NCI-H1930 (cell line): ENCODE measurements at regions not wholly inside any gene's neighbourhood (a gene's known extent, or its start where the extent isn't known, plus 50 kb on each side); places are given as distances from the start of the nearest gene placed in this dataset.

Experiments
- DNase-seq, 2 experiments: peaks; one replicate each; lab custom pipeline; 2025; lab: John Stamatoyannopoulos, UW

DNA sequence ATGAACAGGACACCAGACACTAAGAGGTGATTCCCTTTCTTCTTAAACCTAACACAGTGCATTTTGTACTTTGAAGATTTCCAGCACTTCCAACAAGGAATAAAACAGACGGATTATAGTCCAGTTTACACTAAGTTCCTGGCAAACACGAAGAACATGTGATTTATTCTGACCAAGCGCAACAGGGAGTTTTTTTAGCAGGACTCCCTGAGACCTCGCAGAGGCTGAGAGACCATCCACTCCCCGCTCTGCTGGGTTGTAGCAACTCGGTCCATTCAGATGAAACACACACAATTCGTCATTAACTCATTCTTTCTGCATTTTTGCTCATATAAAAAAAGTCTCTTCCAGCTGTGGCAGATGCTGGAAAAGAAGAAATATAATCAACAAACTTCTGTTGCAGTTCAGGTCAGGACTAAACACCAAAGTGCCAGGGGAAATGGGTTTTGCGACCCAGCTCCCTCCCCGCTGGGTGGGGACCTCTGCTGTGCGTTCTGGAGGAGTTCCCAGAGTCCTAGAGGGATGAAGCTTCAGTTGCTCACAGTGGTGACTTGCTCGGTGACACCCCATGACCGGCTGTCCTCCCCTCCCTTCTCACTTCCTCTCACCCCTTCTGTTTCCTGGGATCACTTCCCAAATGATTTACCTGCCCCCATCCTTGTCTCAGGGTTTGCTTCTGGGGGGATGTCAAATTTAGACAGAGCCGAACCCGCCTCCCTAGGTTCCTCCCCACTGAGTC is 52.5 kb downstream of the KCNF1 start:
- no peak for DNase-seq

DNA sequence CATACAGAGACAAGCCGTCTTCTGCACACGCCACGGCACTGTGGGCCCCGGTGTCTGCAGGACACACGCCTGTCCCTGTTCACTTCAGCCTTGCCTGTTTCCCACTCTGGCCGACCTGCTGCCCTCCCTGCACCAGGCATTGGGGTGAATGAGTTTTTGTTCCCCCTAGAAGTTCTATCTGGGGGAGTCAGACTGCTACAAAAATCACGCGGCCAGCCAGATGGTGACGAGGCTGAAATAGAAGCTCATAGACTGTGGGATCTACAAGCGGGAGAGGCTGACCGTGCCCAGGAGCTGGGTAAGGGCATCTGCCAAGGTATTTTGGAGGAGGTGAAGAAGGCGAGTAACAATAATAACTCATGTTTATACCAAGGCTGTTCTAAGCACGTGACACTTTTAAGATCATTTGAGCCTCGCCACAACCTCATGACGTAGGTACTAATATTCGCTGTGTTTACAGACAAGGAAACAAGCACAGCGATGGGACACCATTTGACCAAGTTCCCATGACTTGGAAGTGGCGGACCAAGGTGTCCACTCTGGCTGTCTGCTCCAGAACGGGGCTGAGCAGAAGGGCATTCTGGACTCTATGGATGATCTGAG is 53.6 kb downstream of the KCNF1 start:
- no peak for DNase-seq

DNA sequence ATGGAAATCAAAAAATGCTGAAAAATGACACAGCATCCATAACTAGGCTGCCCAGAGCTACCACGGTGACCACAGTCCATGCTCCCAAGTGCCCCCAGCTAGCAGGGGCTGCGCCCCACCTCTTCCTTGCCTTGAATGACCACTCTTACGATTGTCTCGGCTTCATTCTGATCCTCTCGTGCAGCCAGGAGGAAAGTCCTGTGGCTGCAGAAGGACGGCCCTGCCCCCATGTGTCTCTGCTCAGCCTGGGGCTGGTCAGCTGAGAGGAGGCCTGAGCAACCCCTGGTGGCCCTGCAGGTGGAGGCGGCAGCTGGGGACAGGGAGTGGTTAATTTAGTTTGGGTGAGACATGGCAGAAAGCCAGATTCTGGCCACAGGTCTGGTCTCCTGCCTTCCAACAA is 54.3 kb downstream of the KCNF1 start:
- DNase-seq = no peak

DNA sequence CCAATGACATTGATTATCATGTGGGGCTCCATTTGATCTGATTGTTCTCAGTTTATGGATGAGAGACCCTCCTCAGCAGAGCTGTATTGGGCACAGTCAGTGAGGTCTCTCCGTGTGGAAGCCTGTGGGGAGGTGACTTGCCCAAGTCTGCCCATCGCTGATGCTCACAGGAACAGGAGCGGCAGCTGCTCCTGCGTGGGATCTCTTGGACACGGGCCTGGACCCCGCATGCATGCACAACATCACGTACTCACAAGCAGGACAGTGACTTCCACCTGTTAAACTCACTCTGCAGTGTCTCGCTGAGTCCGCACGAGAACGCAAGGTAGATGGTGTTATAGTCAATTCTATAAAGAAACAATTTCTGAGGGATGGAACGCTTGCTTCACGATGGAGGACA is 55.0 kb downstream of the KCNF1 start:
- no peak for DNase-seq

DNA sequence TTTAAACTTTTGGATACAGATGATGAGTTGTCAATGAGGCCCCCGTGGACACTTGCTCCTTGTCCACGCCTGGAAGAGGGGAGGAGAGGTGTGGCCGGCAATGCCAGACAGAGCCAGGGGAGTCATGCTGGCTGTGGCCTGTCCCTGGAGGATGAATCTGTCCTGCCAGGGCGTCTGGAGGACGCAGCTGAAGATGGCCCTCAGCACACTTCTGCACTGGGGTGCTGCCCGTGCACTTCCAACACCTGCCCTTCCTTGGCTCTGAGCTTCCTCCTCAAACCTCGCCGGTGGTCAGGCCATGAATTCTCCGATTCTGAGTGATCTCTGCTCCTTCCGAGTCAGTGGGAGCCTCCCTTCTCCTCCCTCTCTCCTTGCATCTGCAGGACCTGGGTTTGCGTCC is 56.4 kb downstream of the KCNF1 start:
- DNase-seq = no peak

DNA sequence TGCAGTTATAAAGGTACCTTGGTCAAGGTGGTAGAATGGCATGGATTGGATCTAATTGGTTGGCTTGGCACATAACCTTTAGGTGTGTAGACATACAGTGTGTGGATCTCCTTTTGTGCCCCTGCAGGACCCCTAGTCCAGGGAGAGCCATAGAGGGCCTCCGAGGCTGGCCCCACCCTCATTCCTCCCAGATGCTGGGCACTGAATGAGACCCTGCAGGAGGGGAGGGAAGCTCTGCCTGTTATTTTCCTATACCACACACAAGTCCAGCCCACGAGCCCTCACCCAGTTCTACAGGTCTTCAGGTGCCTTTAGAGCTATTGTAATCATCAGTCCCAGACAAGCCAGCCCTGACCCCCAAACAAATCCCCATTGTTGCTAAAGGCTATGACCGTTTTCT is 58.9 kb downstream of the KCNF1 start:
- DNase-seq = no peak

DNA sequence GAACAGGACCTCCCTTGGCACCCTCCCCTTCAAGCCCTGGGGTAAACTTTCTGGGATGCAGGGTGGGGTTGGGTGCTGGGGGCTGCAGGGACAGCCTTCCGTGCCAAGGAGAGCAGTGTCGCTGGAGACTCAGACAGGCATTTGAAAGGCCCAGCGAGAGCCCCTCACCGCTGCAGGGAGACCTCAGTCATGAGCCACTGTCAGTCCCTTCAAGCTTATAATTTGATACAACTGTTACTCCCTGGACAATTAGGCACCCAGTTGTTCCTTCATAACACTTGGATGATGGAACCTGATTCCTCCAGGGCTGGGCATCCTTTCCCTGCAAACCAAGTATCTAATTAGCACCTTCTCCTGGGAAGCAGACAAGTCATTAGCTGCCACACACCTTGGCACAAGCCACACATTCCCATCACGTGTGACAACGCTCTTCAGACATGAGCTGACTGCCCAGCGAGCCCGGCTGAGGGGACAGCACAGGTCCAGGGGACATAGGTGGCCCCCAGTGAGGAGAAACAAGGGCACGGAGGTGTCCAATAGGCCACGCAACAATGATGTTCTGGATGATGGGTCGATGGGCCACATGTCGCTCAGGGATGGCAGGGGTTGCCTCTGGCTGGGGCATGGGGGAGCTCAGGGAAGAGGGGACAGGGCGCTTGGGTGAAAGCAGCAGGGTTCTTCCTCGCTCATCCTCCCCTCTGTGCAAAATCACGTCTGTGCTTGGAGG is 59.6 kb downstream of the KCNF1 start:
- no peak for DNase-seq

DNA sequence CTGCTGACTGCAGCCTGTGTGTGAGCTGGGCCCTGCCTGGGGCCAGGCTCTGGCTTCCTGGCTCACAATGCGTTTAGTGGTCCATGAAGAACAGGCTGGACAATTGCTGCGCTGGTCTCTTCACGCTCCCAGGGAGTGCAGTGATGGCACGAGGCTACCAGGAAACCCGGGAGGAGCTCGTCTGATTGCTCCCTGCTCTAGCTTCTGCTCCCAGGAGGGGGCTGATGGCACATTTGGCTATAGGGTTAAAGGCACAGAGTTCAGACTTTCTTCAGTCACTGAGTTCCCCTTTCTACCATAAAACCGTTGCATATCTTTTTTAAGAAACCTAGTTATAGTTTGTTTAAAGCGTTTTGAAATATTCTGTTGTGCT is 60.1 kb downstream of the KCNF1 start:
- DNase-seq = no peak

DNA sequence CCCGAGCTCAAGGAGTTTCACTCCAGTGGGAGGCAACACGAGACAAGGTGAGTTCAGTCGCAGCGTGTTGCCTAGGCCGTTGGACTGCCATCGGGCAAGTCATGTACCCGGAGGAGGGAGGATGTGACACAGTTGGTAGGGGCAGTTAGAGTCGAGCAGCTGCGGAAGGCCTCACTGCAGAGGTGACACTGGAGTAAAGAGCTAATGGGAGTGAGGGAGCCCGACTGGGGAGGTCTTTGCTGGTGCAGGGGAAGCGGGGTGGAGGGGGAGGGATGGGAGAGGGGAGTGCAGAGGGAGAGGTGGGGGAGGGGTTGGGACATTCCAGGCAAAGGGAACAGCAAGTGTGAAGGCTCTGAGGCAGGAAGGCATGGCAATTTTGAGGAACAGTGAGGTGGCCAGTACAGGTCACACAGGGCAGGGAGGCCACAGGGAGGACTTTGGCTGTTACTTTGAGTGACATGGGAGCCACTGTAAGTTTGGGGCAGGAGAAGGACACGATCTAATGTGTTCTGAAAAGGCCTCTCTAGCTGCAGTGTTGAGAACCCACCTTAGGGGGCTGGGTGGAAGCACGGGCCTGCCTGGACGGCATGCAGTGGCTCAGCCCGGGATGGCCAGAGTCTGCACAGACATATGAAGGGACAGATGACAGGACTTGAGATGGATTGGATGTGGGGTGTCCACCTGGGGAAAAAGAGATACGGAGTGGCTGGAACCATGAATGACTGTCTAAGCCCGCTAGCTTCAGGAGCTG is 61.1 kb downstream of the KCNF1 start:
- DNase-seq = no peak

DNA sequence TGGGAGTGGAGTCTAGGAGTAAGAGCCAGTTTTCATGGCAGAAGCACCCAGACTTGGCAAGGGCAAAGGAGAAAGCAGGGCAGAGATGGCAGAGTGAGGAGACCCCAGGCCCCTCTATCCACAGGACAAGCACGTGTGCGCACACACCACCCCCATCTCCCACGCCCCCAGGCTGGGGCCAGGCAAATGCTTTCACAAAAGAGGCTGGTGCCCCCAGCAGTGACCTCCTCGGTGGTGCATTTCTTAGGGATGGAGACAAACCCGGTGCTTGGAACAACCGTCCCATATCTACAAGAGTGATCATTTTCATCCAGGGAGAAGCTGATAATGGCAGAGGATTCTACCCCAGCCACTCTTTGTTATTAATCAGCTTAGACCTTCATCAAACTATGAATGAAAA is 62.0 kb downstream of the KCNF1 start:
- no peak for DNase-seq

DNA sequence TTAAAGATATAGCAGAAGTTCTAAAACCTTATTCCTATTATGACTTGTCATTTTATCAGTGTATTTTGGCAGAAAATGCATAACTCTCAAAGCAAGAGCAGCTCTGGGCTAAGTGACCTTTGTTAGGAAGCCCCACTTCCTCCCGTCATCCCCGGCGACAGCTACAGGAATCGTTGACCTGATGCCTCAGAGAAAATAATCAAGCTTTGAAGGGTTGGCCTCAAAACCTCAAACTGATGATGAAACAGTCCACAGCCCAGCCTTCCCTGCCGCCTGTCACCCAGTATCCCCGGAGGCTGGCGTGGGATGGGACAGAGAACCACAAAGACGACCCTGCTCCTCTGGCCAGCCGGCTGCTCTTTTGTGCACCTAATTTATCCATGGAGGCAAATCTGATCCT is 65.3 kb downstream of the KCNF1 start:
- no peak for DNase-seq

DNA sequence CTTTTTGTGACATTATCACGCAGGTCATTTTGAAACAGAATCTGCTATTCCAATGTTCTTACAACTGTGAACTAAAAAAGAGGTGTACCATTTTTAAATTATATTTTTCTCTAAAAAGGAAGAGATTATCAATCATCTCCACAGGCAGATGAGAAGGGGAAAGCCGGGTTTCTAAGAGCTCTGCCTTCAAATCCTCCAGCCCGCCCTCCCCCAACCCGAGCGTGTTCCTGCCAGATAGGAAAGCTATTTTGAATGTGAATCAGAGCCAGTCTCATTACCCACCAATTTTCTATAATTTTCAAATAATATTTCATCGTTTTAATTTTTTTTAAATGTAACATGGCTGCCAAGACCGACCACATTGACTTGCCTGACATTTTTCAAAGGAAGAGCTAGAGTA is 65.9 kb downstream of the KCNF1 start:
- no peak for DNase-seq

DNA sequence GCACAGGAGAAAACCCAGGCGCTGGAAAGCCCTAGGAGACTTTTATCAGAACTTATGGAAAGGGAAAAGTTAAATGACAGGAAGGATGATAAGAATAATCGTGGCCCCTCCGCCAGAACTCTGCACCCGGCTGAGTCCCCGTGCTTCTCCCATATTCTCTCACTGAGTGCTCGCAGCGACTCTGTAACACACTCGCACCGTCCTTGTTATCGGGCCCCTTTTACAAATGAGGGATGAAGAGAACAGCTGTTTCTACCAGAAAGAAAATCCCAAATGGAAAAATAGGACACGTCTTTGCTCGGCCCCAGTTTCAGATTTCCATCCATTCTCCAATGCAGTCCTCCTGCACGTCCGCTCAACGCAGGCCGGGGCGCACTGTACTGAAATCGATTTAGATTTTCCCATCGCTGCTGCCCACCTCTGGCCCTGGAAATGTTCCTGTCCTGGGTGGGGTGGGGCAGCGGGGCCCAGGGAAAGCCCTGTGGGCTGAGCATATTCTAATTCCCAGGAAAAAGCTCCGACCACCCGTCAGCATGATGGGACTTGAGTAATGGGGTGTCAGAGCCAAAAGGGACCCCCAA is 66.4 kb downstream of the KCNF1 start:
- no peak for DNase-seq

DNA sequence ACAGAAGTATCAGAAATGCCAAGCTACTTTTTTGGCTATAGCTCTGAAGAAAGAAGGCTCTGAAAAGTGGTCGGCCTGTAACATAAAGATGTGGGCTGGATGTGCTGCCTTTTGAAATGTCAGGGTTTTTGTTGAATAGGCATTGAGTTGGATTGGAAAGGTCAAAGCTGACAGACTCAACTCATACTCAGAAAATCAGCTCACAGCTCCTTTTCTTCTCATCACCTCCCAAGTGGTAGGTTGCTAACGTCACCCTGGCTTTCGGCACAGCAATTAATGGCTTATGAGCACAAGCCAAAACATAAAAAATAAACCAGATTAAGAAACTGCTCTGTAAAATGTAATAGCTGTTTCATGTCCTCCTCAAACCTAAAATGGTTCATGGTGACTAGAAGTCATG is 68.3 kb downstream of the KCNF1 start:
- DNase-seq = no peak

DNA sequence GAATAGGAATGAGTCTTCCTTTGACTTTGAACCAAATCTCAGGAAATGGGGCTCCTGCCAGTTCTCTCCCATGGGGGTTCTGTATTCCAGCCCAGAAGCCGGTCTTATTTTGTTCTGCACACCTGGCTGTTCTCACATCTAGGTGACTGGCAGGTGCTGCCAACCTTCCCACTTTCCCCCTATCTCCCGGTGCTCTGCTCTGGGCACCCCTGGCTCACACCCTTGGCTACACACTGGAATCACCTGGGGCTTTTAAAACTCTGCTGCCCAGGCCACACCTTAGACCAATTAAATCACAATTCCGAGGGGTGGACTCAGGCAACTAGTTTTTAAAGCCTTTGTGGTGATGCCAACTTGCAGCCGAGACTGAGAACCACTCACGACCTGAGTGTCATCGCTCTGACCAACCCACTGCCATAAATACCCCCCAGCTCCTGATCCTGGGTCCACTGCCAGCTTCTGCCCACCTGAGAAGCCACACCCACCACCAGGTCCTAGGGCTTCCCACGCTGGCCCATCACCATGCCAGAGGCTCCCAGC is 69.2 kb downstream of the KCNF1 start:
- no peak for DNase-seq

DNA sequence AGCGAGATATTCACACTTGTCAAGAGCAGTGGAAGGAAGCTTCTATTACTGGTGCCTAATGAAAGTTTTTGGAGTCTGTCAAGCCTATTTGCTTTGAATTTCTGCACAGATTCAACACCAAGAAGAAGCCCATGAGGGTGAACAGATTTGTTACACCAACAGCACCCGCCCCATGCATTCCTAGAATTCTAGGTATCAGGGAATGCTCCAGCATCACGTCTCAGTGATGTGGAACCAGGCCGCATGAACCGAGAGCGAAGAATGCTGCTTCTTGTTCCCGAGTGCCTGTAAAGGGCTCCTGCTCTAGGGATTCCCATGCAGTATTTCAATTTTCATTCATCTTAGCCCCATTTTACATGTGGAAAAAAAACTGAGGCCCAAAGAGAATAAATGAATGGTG is 69.7 kb downstream of the KCNF1 start:
- DNase-seq = no peak

DNA sequence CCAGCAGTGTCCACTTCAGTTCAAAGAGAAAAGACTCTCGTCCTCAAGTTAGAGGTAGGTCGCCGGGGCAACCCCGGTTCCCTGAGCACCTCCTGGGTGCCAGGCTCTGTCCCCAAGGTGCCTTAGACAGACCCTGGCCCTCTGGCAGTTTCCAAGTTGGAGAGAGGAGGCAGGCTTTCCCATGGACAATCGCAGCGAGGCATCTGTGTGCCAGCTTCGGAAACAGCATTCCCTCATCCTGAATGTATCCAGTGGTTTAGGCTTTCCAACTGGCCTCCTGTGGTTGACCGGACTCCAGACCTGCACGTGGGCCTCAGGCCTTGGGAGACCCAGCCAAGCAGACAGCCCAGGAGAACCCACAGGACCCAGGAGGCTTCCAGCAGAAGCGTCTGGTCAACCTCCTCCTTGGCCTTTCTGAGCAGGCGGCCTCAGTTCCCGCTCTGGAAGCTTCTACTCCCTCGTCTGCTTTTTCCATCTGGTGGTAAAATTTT is 70.3 kb downstream of the KCNF1 start:
- DNase-seq = no peak

DNA sequence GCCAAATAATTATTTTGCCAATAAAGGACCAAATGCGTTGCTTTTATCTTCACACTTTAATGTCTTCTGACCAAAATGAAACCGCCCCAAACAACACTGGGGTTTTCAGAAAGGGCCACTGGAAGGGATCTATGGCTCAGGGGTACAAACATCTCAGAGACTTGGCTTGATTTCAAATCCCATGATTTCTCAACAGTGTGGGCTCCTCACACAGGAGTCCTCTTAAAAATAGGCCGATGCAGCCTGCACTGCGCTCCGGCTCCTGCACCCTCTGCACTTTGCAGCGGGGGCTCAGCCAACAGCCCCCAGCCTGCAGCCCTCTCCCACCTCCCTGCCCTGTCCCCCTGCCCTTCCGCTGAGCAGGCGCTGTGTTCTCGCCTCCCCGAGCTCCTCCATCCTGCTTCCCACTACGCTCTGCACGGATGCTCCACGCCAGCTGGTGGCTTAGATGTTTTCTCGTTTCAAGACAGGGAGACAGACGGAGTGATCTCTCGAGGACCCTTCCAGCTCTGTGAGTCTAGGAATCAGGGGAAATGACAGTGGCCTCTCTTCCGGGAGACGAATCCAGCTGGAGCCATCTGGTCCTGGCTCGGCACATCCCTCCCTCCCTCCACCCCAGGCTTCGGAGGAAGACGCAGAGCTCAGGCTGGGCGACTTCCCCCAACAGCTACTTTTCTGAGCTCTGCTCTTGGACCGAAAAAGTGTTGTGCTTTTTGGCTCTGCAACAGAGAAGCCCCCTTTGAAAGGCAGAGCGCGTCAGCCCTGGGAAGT is 71.4 kb downstream of the KCNF1 start:
- no peak for DNase-seq

DNA sequence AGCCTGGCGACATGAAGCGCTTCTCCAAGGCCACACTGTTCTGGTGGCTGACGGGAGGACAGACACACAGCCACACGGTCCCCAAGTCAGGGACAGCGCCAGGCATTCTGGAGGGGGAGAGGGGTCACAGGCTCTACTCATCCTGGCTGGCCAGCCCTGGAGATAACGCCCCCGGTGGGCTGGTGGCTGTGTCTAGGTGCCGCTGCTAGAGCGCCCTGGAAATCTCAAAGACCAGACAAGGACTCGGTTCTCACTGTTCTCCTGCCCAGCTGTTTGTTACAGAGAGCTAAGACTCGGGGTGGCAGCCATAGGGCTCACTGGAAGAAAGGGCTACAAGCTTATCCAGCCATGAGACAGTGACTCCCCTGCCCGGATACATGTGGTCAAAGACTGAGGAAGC is 72.0 kb downstream of the KCNF1 start:
- DNase-seq = no peak

DNA sequence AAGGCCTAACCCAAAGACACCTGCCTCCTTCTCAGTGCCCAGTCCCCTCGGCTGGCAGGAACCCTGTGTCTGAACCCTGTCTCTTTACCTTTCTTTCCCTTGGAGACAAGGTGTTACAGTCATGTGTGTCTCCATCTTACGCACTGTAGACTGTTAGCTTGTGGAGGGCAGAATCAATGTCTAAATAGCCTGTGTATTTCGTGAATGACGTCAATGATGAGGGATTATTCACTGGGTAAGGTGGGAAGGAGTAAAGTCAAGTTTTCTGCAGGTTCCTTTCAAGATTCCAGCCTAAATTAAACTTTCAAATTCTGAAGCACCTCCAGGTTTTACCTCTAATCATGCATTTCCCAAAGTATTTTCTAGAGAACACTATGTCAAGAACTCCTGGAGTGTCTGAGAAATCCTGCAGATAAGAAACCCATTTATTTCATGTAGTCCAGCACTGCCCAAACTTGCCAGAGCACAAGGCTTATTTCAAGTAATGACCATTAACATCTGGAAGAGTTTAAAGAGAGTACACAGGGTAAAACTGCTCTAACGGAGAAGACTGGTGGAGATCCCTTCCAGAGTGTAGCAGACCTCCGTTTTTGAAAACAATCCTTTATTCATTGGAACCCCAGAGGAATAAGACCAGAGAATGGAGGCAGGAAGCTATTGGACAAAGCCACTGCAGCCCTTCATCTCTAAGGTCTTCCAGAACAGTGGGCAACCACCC is 72.8 kb downstream of the KCNF1 start:
- DNase-seq = no peak

DNA sequence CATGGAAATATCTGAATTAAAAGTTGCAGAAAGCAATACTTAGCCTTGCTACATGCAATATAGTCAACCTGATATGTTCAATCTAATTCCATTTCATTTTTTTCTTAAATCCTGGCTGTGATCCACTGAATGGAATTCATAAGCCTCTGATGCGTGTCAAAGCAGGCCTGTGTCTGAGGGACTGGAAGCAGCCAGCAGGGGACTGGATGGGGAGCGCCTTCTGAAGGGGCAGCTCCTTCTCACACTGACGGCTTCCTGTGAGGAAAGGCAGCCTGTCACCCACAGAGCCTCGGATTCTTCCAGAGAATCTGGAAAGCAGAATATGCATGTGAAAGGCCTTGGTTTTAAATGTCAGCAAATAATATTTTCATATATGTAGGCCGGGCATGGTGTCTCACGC is 73.5 kb downstream of the KCNF1 start:
- DNase-seq = no peak
